Right lobe of liver (tissue), 6 donors: ENCODE measurements at regions not wholly inside any gene's neighbourhood (a gene's known extent, or its start where the extent isn't known, plus 50 kb on each side); places are given as distances from the start of the nearest gene placed in this dataset.
"Not testable (repeated sequence)": the region's sequence is repeated elsewhere in the genome, so short reads cannot be mapped to it uniquely, and the experiment has no call there.

Experiments
- ATAC-seq, 4 donors: fragments of 200-7000 bp; cut with Tn5 transposase; one replicate each; pipeline ENCODE4 v1.9.1; 2020; ENCODE audit warnings: mild to moderate bottlenecking in 4 of 4, moderate library complexity in 4 of 4
- DNase-seq, 3 donors: peaks; one replicate each; pipeline ENCODE4 v3.0.0-alpha.2; 2020
- H3K27ac ChIP-seq, 3 donors: fragments of 200-600 bp; one replicate each; pipeline ENCODE4 v1.8.0; 2022
- H3K27me3 ChIP-seq, 2 donors: fragments of 200-600 bp; one replicate each; pipeline ENCODE4 v1.8.0; 2022
- H3K36me3 ChIP-seq, 4 donors: fragments of 200-600 bp; sonication (generic) in 1 of 4; one replicate each; pipeline versions ENCODE4 v1.5.1 to v1.8.0; 2017 to 2022; ENCODE audit warnings: control low read depth in 1 of 4
- H3K4me1 ChIP-seq, 4 donors: fragments of 200-600 bp; sonication (generic) in 1 of 4; one replicate each; pipeline versions ENCODE4 v1.5.1 to v1.8.0; 2017 to 2022; ENCODE audit warnings: control low read depth in 1 of 4
- H3K4me3 ChIP-seq, 3 donors: fragments of 200-600 bp; one replicate each; pipeline ENCODE4 v1.8.0; 2022
- H3K9me3 ChIP-seq, 4 donors: fragments of 200-600 bp; sonication (generic) in 1 of 4; one replicate each; pipeline versions ENCODE4 v1.5.1 to v1.8.0; 2017 to 2022; ENCODE audit warnings: control low read depth in 1 of 4
- CTCF ChIP-seq, 4 donors: fragments of 200-600 bp in 3 of 4; fragments of 450-650 bp in 1 of 4; IDR thresholded peaks; one replicate each; pipeline versions ENCODE4 v1.5.1 to v1.8.0; 2016 to 2022; ENCODE audit warnings: antibody characterized with exemption in 4 of 4, mild to moderate bottlenecking in 2 of 4
- POLR2A ChIP-seq: fragments of 450-650 bp; IDR thresholded peaks from one replicate; pipeline ENCODE4 v1.6.1; 2017; ENCODE audit warnings: antibody characterized with exemption, mild to moderate bottlenecking
- WGBS: methylation state at CpG from one replicate; pipeline ENCODE4 v1.1.6; 2018; ENCODE audit warnings: low coverage, low lambda C conversion rate; ENCODE audit not compliant: insufficient coverage; ENCODE audit errors: missing lambda C conversion rate; 5-methylcytosine and 5-hydroxymethylcytosine counted together
- intact Hi-C, 2 donors: fragments of 100-400 bp; cut with DNase I; formaldehyde crosslinking; loops; one replicate each; pipeline versions ENCODE4 v1.11.2 to v1.14.1; 2022
- donor health status: DM: no; HTN: yes; CAD: no.
- donor health status: DM: no; HTN: no; CAD: no.
- donor health status: DM: no; HTN: no; CAD: no.
- donor health status: DM: no; HTN: yes; CAD: no.
- donor health status: DM: no; HTN: yes; CAD: no.

GRCh38 chr2:175275539-175275938 is 94.0 kb upstream of the ATP5MC3 start:
- WGBS: 26% methylated on average over 2 of the region's 2 CpGs
- intact Hi-C loops: no loop called here
- Histone ChIP-seq H3K27ac (no peak overlapping the region), H3K27me3 (no peaks in the 10 kb centered on the region), H3K4me1 (no peaks in the 10 kb centered on the region), H3K4me3 (no peak overlapping the region), H3K36me3 (no peaks in the 10 kb centered on the region), H3K9me3 (no peaks in the 10 kb centered on the region)
- TF ChIP-seq CTCF (IDR thresholded peaks at IDR 0.05) (no peak), POLR2A (no peak)
- DNase-seq (no peak), ATAC-seq (no peak)

GRCh38 chr2:175259164-175259563 is 77.7 kb upstream of the ATP5MC3 start:
- WGBS: 88% methylated on average over 1 of the region's 1 CpG

GRCh38 chr2:175256806-175257585 is 75.5 kb upstream of the ATP5MC3 start:
- ATAC-seq: no peak
- no peaks in the 10 kb centered on the region for H3K4me1 ChIP-seq
- TF ChIP-seq POLR2A: no peak
- WGBS: 94% methylated on average over 17 of the region's 69 CpGs
- H3K9me3 ChIP-seq: no peaks in the 10 kb centered on the region
- no peak for DNase-seq
- H3K36me3 ChIP-seq: no peaks in the 10 kb centered on the region
- intact Hi-C loops: no loop called here
- H3K27ac ChIP-seq: no peak overlapping the region
- H3K4me3 ChIP-seq: no peak overlapping the region
- no peaks in the 10 kb centered on the region for H3K27me3 ChIP-seq

More at GRCh38 chr2:175259164-175259563, 77.7 kb upstream of the ATP5MC3 start:
- Histone ChIP-seq H3K4me3 (no peak overlapping the region), H3K27me3 (no peaks in the 10 kb centered on the region), H3K27ac (no peak overlapping the region), H3K4me1 (no peaks in the 10 kb centered on the region), H3K9me3 (no peaks in the 10 kb centered on the region), H3K36me3 (no peaks in the 10 kb centered on the region)
- ATAC-seq: no peak
- no peak for DNase-seq
- TF ChIP-seq CTCF (IDR thresholded peaks at IDR 0.05) (no peak), POLR2A (no peak)
- intact Hi-C loops: no loop called here

GRCh38 chr2:175256391-175256790 is 74.9 kb upstream of the ATP5MC3 start:
- ATAC-seq, H3K36me3 ChIP-seq, H3K4me1 ChIP-seq, H3K27ac ChIP-seq, H3K9me3 ChIP-seq, H3K4me3 ChIP-seq, DNase-seq, intact Hi-C loops, H3K27me3 ChIP-seq: not testable (repeated sequence)
- WGBS: no CpG with 5 or more reads among the region's 4 CpGs

- no peak for TF ChIP-seq POLR2A
- no peak for TF ChIP-seq CTCF (IDR thresholded peaks at IDR 0.05)
- H3K4me1 ChIP-seq: no peaks in the 10 kb centered on the region
- no peak for DNase-seq
- ATAC-seq: no peak
- H3K36me3 ChIP-seq: no peaks in the 10 kb centered on the region
- no peak overlapping the region for H3K27ac ChIP-seq
- intact Hi-C loops: no loop called here
- H3K4me3 ChIP-seq: no peak overlapping the region
- 47% methylated on average over 3 of the region's 3 CpGs for WGBS
- no peaks in the 10 kb centered on the region for H3K27me3 ChIP-seq
- H3K9me3 ChIP-seq: no peaks in the 10 kb centered on the region
These were observed 72.4 kb upstream of the ATP5MC3 start for GRCh38 chr2:175253871-175254270.
